Naive thymus-derived CD4-positive, alpha-beta T cell (primary cell): ENCODE measurements at regions not wholly inside any gene's neighbourhood (a gene's known extent, or its start where the extent isn't known, plus 50 kb on each side); places are given as distances from the start of the nearest gene placed in this dataset.
"Not testable (repeated sequence)": the region's sequence is repeated elsewhere in the genome, so short reads cannot be mapped to it uniquely, and the experiment has no call there.

Source experiments
- ATAC-seq: fragments of 150-1000 bp; cut with Tn5 transposase; 2 replicates; pipeline ENCODE4 v1.10.0; 2021; ENCODE audit warnings: mild to moderate bottlenecking, moderate library complexity
- CTCF ChIA-PET: fragments of 350-600 bp; sonication (Branson Sonifier 250); formaldehyde crosslinking; loops from one replicate; lab custom pipeline; 2021; ENCODE audit warnings: antibody characterized with exemption; lab: Charles Lee
- POLR2A ChIA-PET: fragments of 350-600 bp; sonication (Branson Sonifier 250); formaldehyde crosslinking; loops from one replicate; lab custom pipeline; 2021; ENCODE audit warnings: antibody characterized with exemption, inconsistent platforms; lab: Charles Lee
- DNase-seq, 9 donors: peaks; one replicate each; pipeline versions ENCODE4 v3.0.0 to v3.0.0-alpha.2; 2020 to 2022; ENCODE audit warnings: mixed read lengths in 1 of 9
- H3K27ac ChIP-seq: one replicate; pipeline ENCODE4 v1.7.0; 2013; ENCODE audit warnings: mild to moderate bottlenecking, low read depth, low read length, moderate library complexity
- H3K27me3 ChIP-seq, 2 donors: one replicate each; pipeline ENCODE4 v1.7.0; 2013; ENCODE audit warnings: low read length in 2 of 2, mild to moderate bottlenecking in 2 of 2, moderate library complexity in 2 of 2; ENCODE audit not compliant: control insufficient read depth in 2 of 2, insufficient read depth in 2 of 2
- H3K36me3 ChIP-seq, 3 experiments: 1 replicate in 2 of 3; 2 replicates in 1 of 3; pipeline ENCODE4 v1.7.0; 2013; ENCODE audit warnings: low read length in 3 of 3, mild to moderate bottlenecking in 3 of 3, moderate library complexity in 1 of 3; ENCODE audit not compliant: insufficient read depth in 3 of 3, control insufficient read depth in 2 of 3
- H3K4me1 ChIP-seq, 2 donors: one replicate each; pipeline ENCODE4 v1.7.0; 2013; ENCODE audit warnings: low read length in 2 of 2, mild to moderate bottlenecking in 2 of 2, moderate library complexity in 1 of 2; ENCODE audit not compliant: control insufficient read depth in 2 of 2, insufficient read depth in 2 of 2
- H3K4me3 ChIP-seq: 2 replicates; pipeline ENCODE4 v1.7.0; 2013; ENCODE audit warnings: mild to moderate bottlenecking, low read length
- H3K9me3 ChIP-seq, 3 experiments: 1 replicate in 2 of 3; 2 replicates in 1 of 3; pipeline ENCODE4 v1.7.0; 2013; ENCODE audit warnings: low read length in 3 of 3; ENCODE audit not compliant: control insufficient read depth in 2 of 3
- H3K27ac Mint-ChIP-seq, 9 donors: one replicate each; pipeline ENCODE4 v1.8.0; 2020 to 2022; ENCODE audit warnings: mixed read lengths in 9 of 9, mild to moderate bottlenecking in 8 of 9, moderate library complexity in 5 of 9, inconsistent platforms in 2 of 9
- H3K27me3 Mint-ChIP-seq, 5 donors: one replicate each; pipeline ENCODE4 v1.8.0; 2021 to 2022; ENCODE audit warnings: mixed read lengths in 5 of 5, mild to moderate bottlenecking in 1 of 5
- H3K36me3 Mint-ChIP-seq, 5 donors: one replicate each; pipeline ENCODE4 v1.8.0; 2020 to 2022; ENCODE audit warnings: mixed read lengths in 5 of 5, mild to moderate bottlenecking in 3 of 5, inconsistent platforms in 1 of 5
- H3K4me1 Mint-ChIP-seq, 7 donors: one replicate each; pipeline ENCODE4 v1.8.0; 2020 to 2022; ENCODE audit warnings: mixed read lengths in 7 of 7, mild to moderate bottlenecking in 3 of 7, inconsistent platforms in 1 of 7
- H3K4me3 Mint-ChIP-seq, 10 donors: one replicate each; pipeline ENCODE4 v1.8.0; 2020 to 2022; ENCODE audit warnings: mild to moderate bottlenecking in 10 of 10, mixed read lengths in 10 of 10, moderate library complexity in 6 of 10, inconsistent platforms in 2 of 10
- H3K9me3 Mint-ChIP-seq, 11 donors: one replicate each; pipeline ENCODE4 v1.8.0; 2020 to 2022; ENCODE audit warnings: mixed read lengths in 11 of 11, mild to moderate bottlenecking in 4 of 11, inconsistent platforms in 1 of 11, moderate library complexity in 1 of 11
- intact Hi-C, 2 donors: fragments of 100-400 bp; cut with micrococcal nuclease; formaldehyde crosslinking; loops; one replicate each; pipeline ENCODE4 v1.15.1; 2023

- Mint-ChIP-seq H3K4me1 (no peaks in the 10 kb centered on the region), H3K4me3 (no peak overlapping the region), H3K9me3 (peaks cover 0 to 10% (median 1%) of the 10 kb centered on the region in 11 donors), H3K27me3 (no peaks in the 10 kb centered on the region), H3K36me3 (no peaks in the 10 kb centered on the region), H3K27ac (no peak overlapping the region)
- Histone ChIP-seq H3K4me1 (no peaks in the 10 kb centered on the region), H3K4me3 (no peak overlapping the region), H3K27ac (no peak overlapping the region), H3K36me3 (no peaks in the 10 kb centered on the region), H3K9me3 (no peaks in the 10 kb centered on the region), H3K27me3 (no peaks in the 10 kb centered on the region)
- intact Hi-C loops, result no loop called here
- no peak for ATAC-seq
- ChIA-PET POLR2A (no interaction called here), CTCF (no interaction called here)
- DNase-seq, result no peak
Measured at GRCh38 chrX:26522501-26522900, 306.5 kb downstream of the MAGEB5 start.

DNA sequence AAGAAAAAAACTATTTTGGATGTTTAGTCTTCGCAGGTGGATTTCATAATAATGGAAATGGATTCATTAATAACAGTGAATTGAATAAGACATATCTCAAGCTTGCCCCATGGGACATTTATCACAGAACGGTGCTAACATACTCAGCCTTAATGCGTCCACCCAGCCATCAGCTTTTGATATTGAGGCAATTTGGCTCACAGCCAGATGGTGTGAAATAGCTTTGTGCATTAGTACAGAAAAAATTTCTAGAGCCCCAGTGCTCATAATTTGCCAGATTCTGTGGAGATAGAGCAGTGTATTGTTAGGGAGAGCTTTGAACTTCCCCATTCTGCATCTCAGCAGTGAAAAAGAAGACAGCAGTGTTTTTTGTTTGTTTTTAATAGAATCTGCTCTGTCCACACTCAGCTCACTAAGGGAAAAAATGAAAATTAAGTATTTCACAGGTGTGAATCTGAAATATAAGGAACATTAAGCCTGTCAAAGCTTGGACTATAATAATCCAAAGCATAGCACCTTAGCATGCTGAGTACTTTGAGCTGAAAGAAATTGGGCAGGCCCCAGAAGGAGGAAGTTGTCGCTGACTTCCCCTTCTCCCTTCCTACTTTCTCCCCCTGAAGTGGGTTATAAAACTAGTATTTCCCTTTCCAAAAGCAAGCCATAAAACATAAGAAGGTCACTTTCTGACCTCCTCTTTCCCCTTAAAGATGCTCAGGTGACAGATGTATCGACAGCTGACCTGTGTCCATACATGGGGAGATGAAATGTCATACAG, 295.8 kb downstream of the MAGEB5 start:
- H3K9me3 Mint-ChIP-seq, result peaks cover 0 to 5% (median 0%) of the 10 kb centered on the region in 11 donors
- Histone ChIP-seq H3K4me1 (no peaks in the 10 kb centered on the region), H3K4me3 (no peak overlapping the region), H3K36me3 (no peaks in the 10 kb centered on the region), H3K27me3 (no peaks in the 10 kb centered on the region), H3K27ac (no peak overlapping the region), H3K9me3 (no peaks in the 10 kb centered on the region)
- no peak overlapping the region for H3K4me3 Mint-ChIP-seq
- H3K27me3 Mint-ChIP-seq, result no peaks in the 10 kb centered on the region
- H3K27ac Mint-ChIP-seq, result no peak overlapping the region
- ChIA-PET CTCF (no interaction called here), POLR2A (no interaction called here)
- no peak for DNase-seq
- ATAC-seq, result no peak
- no peaks in the 10 kb centered on the region for H3K4me1 Mint-ChIP-seq
- H3K36me3 Mint-ChIP-seq, result no peaks in the 10 kb centered on the region
- intact Hi-C loops, result no loop called here

DNA sequence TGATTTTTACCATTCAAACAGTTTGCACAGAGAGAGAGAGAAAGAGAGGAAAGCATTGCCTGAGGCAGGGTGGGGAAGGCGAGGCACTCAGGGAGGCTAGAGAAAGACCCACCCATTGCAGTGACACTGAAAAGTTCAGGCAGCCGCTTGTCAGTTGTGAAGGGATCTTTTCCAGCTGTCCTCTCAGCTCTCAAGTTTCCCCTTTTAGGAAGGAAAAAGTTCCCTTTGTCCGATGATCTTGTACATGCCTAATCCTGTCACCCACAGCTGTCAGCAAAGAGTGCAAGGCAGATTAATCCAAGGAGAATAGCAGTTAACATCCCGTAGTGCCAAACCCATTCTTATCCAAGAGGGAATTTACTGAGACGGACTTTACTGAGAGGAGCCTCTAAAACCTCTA, 255.0 kb downstream of the MAGEB5 start:
- intact Hi-C loops, result no loop called here
- no peaks in the 10 kb centered on the region for H3K36me3 Mint-ChIP-seq
- peaks cover 0 to 22% (median 3%) of the 10 kb centered on the region in 11 donors for H3K9me3 Mint-ChIP-seq
- ChIA-PET POLR2A (no interaction called here), CTCF (no interaction called here)
- no peak for DNase-seq
- H3K27me3 Mint-ChIP-seq, result no peaks in the 10 kb centered on the region
- H3K4me1 Mint-ChIP-seq, result no peaks in the 10 kb centered on the region
- Histone ChIP-seq H3K4me1 (no peaks in the 10 kb centered on the region), H3K4me3 (no peak overlapping the region), H3K27ac (no peak overlapping the region), H3K36me3 (no peaks in the 10 kb centered on the region), H3K9me3 (no peaks in the 10 kb centered on the region), H3K27me3 (no peaks in the 10 kb centered on the region)
- ATAC-seq, result no peak
- no peak overlapping the region for H3K4me3 Mint-ChIP-seq
- H3K27ac Mint-ChIP-seq, result no peak overlapping the region

DNA sequence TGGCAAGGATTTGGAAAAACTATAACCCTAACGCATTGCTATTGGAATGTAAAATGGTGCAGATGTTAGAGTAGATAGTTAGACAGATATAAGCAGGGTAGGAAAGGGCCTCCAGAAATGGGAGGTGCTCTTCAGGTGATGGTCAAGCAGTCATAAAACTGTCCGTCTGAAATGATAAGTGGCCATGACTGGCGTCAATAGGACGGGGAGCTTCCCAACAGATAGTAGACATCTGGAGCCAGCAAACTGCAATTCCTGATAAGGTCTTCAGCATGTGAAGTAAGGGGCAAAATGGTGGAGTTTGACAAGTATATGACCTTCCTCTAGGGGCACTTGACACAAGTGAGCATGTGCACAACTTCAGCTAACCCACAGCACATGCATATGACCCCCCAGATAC, 250.4 kb downstream of the MAGEB5 start:
- H3K27ac Mint-ChIP-seq, result no peak overlapping the region
- ATAC-seq (no peak), DNase-seq (no peak)
- H3K4me1 Mint-ChIP-seq, result no peaks in the 10 kb centered on the region
- CTCF ChIA-PET, result no interaction called here
- Histone ChIP-seq H3K9me3 (no peaks in the 10 kb centered on the region), H3K4me1 (no peaks in the 10 kb centered on the region), H3K27ac (no peak overlapping the region), H3K4me3 (no peak overlapping the region), H3K27me3 (no peaks in the 10 kb centered on the region), H3K36me3 (no peaks in the 10 kb centered on the region)
- peaks cover 0 to 18% (median 2%) of the 10 kb centered on the region in 11 donors for H3K9me3 Mint-ChIP-seq
- no peaks in the 10 kb centered on the region for H3K27me3 Mint-ChIP-seq
- no peak overlapping the region for H3K4me3 Mint-ChIP-seq
- intact Hi-C loops, result no loop called here
- H3K36me3 Mint-ChIP-seq, result no peaks in the 10 kb centered on the region
- POLR2A ChIA-PET, result no interaction called here

GRCh38 chrX:26445288-26445687, 229.3 kb downstream of the MAGEB5 start:
- no peak overlapping the region for H3K27ac Mint-ChIP-seq
- no peaks in the 10 kb centered on the region for H3K27me3 ChIP-seq
- no peaks in the 10 kb centered on the region for H3K4me1 ChIP-seq
- no peak overlapping the region for H3K27ac ChIP-seq
- ChIA-PET POLR2A (no interaction called here), CTCF (no interaction called here)
- no peak for ATAC-seq
- H3K36me3 Mint-ChIP-seq, result no peaks in the 10 kb centered on the region
- DNase-seq, result no peak
- peaks cover 0 to 2% (median 0%) of the 10 kb centered on the region in 11 donors for H3K9me3 Mint-ChIP-seq
- H3K4me1 Mint-ChIP-seq, result no peaks in the 10 kb centered on the region
- no peak overlapping the region for H3K4me3 ChIP-seq
- intact Hi-C loops, result no loop called here
- H3K27me3 Mint-ChIP-seq, result no peaks in the 10 kb centered on the region
- no peaks in the 10 kb centered on the region for H3K9me3 ChIP-seq
- H3K4me3 Mint-ChIP-seq, result no peak overlapping the region
- no peaks in the 10 kb centered on the region for H3K36me3 ChIP-seq

GRCh38 chrX:26444417-26444816, 228.4 kb downstream of the MAGEB5 start:
- H3K27ac ChIP-seq, H3K4me1 ChIP-seq, H3K36me3 Mint-ChIP-seq, H3K27me3 Mint-ChIP-seq, H3K4me3 Mint-ChIP-seq, CTCF ChIA-PET, H3K9me3 Mint-ChIP-seq, H3K9me3 ChIP-seq, DNase-seq, H3K36me3 ChIP-seq, H3K27ac Mint-ChIP-seq, POLR2A ChIA-PET, H3K4me1 Mint-ChIP-seq, intact Hi-C loops, H3K27me3 ChIP-seq, H3K4me3 ChIP-seq, ATAC-seq: not testable (repeated sequence)

- intact Hi-C loops, result no loop called here
- no peak overlapping the region for H3K27ac Mint-ChIP-seq
Measured at GRCh38 chrX:26442340-26442739, 226.4 kb downstream of the MAGEB5 start.

More at GRCh38 chrX:26442340-26442739, 226.4 kb downstream of the MAGEB5 start:
- DNase-seq (no peak), ATAC-seq (no peak)
- ChIA-PET CTCF (no interaction called here), POLR2A (no interaction called here)
- Mint-ChIP-seq H3K27me3 (no peaks in the 10 kb centered on the region), H3K9me3 (peaks cover 0 to 2% (median 0%) of the 10 kb centered on the region in 11 donors), H3K4me3 (no peak overlapping the region), H3K36me3 (no peaks in the 10 kb centered on the region), H3K4me1 (no peaks in the 10 kb centered on the region)
- Histone ChIP-seq H3K27me3 (no peaks in the 10 kb centered on the region), H3K9me3 (no peaks in the 10 kb centered on the region), H3K4me1 (no peaks in the 10 kb centered on the region), H3K36me3 (no peaks in the 10 kb centered on the region), H3K27ac (no peak overlapping the region), H3K4me3 (no peak overlapping the region)
